ENCODE measurements at regions not wholly inside any gene's neighbourhood (a gene's known extent, or its start where the extent isn't known, plus 50 kb on each side); places are given as distances from the start of the nearest gene placed in this dataset.
"Not testable (repeated sequence)": the region's sequence is repeated elsewhere in the genome, so short reads cannot be mapped to it uniquely, and the experiment has no call there.

- Histone ChIP-seq H3K36me3 (ENCODE audit: control insufficient read depth, insufficient read depth, low read length) (no peaks in the 10 kb centered on the region), H3K4me3 (ENCODE audit: low read depth, low read length) (no peak overlapping the region), H3K27me3 (ENCODE audit: control insufficient read depth, insufficient read depth, low read length) (no peaks in the 10 kb centered on the region)
- DNase-seq (ENCODE audit: low read depth) (no peak), FAIRE-seq (no peak)
- TF ChIP-seq CTCF (IDR thresholded peaks at IDR 0.05; ENCODE audit: insufficient read depth, low read length, severe bottlenecking) = no peak
Observed at GRCh38 chr1:181221078-181221477, 132.6 kb downstream of the IER5 start.

- no peak for FAIRE-seq
- TF ChIP-seq CTCF (IDR thresholded peaks at IDR 0.05; ENCODE audit: insufficient read depth, low read length, severe bottlenecking) = no peak
- H3K36me3 ChIP-seq (ENCODE audit: control insufficient read depth, insufficient read depth, low read length) = no peaks in the 10 kb centered on the region
- DNase-seq (ENCODE audit: low read depth) = no peak
- H3K4me3 ChIP-seq (ENCODE audit: low read depth, low read length) = no peak overlapping the region
- H3K27me3 ChIP-seq (ENCODE audit: control insufficient read depth, insufficient read depth, low read length) = no peaks in the 10 kb centered on the region
Observed at GRCh38 chr1:181222972-181223505, 134.5 kb downstream of the IER5 start.

GRCh38 chr1:181226728-181227127 is 138.2 kb downstream of the IER5 start:
- not testable (repeated sequence) for H3K4me3 ChIP-seq (ENCODE audit: low read depth, low read length); FAIRE-seq; H3K27me3 ChIP-seq (ENCODE audit: control insufficient read depth, insufficient read depth, low read length); H3K36me3 ChIP-seq (ENCODE audit: control insufficient read depth, insufficient read depth, low read length); DNase-seq (ENCODE audit: low read depth)

GRCh38 chr1:181239086-181239485 is 150.6 kb downstream of the IER5 start:
- peak; percentile 69 for DNase-seq (ENCODE audit: low read depth)
- H3K36me3 ChIP-seq (ENCODE audit: control insufficient read depth, insufficient read depth, low read length) = no peaks in the 10 kb centered on the region
- FAIRE-seq = peak; percentile 40
- no peaks in the 10 kb centered on the region for H3K27me3 ChIP-seq (ENCODE audit: control insufficient read depth, insufficient read depth, low read length)
- no peak for TF ChIP-seq CTCF (IDR thresholded peaks at IDR 0.05; ENCODE audit: insufficient read depth, low read length, severe bottlenecking)
- no peak overlapping the region for H3K4me3 ChIP-seq (ENCODE audit: low read depth, low read length)

GRCh38 chr1:181246320-181246719 is 157.8 kb downstream of the IER5 start:
- not testable (repeated sequence) for FAIRE-seq; H3K36me3 ChIP-seq (ENCODE audit: control insufficient read depth, insufficient read depth, low read length); H3K27me3 ChIP-seq (ENCODE audit: control insufficient read depth, insufficient read depth, low read length); H3K4me3 ChIP-seq (ENCODE audit: low read depth, low read length); DNase-seq (ENCODE audit: low read depth)

- H3K4me3 ChIP-seq (ENCODE audit: low read depth, low read length); DNase-seq (ENCODE audit: low read depth); H3K27me3 ChIP-seq (ENCODE audit: control insufficient read depth, insufficient read depth, low read length); FAIRE-seq; H3K36me3 ChIP-seq (ENCODE audit: control insufficient read depth, insufficient read depth, low read length): not testable (repeated sequence)
Observed at GRCh38 chr1:181248361-181248760, 159.9 kb downstream of the IER5 start.

GRCh38 chr1:181249186-181249585 is 160.7 kb downstream of the IER5 start:
- DNase-seq (ENCODE audit: low read depth) = no peak
- Histone ChIP-seq H3K36me3 (ENCODE audit: control insufficient read depth, insufficient read depth, low read length) (no peaks in the 10 kb centered on the region), H3K4me3 (ENCODE audit: low read depth, low read length) (no peak overlapping the region), H3K27me3 (ENCODE audit: control insufficient read depth, insufficient read depth, low read length) (no peaks in the 10 kb centered on the region)
- FAIRE-seq = no peak
- no peak for TF ChIP-seq CTCF (IDR thresholded peaks at IDR 0.05; ENCODE audit: insufficient read depth, low read length, severe bottlenecking)

Measured in bronchial epithelial cell (primary cell).